ENCODE measurements at regions not wholly inside any gene's neighbourhood (a gene's known extent, or its start where the extent isn't known, plus 50 kb on each side); places are given as distances from the start of the nearest gene placed in this dataset.

DNA sequence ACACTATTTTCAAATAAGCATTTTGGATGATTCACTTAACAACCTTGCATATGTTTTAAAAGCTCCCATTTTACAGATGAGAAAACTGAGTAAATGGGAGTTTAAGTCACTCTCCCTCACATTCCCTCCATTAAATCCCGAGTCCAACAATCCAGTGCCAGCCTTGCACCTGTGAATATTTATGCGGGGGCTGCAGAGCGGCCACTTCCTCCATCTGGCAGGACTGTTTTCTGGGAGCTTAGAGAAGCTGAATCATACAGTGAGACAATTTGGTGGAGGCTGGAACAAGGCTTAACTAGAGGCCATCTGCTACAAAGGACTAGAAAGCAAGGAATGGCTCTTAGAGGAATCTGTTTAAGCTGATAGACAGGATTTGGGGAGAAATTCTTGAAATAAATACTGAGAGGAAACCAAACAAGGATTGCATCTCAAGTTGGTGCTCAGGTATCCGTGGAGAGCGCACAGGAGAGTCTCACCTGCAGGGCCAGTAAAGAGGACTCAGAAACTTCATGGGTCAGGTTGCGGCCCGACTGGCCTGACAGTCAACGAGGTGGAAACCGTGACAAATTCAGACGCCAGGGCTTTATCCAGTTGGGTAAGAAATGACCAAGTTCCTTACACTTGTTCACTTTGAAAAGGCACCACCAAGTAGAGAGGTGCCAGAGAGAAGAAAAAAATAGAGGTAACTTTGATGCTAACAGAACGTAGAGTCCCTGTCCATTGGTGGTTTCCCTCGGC lies 478.5 kb downstream of the QKI start:
- Histone ChIP-seq H3K27ac (ENCODE audit: insufficient read depth, low read length) (no peak overlapping the region), H3K56ac (ENCODE audit: extremely low read depth, insufficient read depth, low read length) (no peak overlapping the region), H4K91ac (ENCODE audit: insufficient read depth, low read depth, low read length) (no peak overlapping the region), H3K4ac (ENCODE audit: low read depth, low read length) (no peak overlapping the region), H2BK20ac (ENCODE audit: low read depth, low read length) (no peak overlapping the region), H3K18ac (ENCODE audit: low read depth, low read length) (no peak overlapping the region), H4K20me1 (ENCODE audit: insufficient read depth, low read length) (no peaks in the 10 kb centered on the region), H2BK120ac (ENCODE audit: low read depth, low read length) (no peak overlapping the region), H2BK5ac (ENCODE audit: low read depth, low read length, poor library complexity, severe bottlenecking) (no peak overlapping the region), H3K27me3 (ENCODE audit: control insufficient read depth, insufficient read depth, low read length) (no peaks in the 10 kb centered on the region; the same call in 1 of the 2 replicates), H3K23ac (ENCODE audit: low read depth, low read length) (no peak overlapping the region), H4K5ac (ENCODE audit: low read depth, low read length) (no peak overlapping the region), H3K9ac (ENCODE audit: low read depth, low read length) (no peak overlapping the region), H3K9me1 (ENCODE audit: insufficient read depth, low read length) (no peaks in the 10 kb centered on the region), H3K9me3 (ENCODE audit: control insufficient read depth, insufficient read depth, low read length) (0 out of 2 replicates have a peak, but pooled peaks cover 3% of the 10 kb centered on the region), H2AK9ac (replicated peaks; ENCODE audit: low read depth, low read length, poor library complexity) (no peak overlapping the region), H3K4me1 (ENCODE audit: control insufficient read depth, insufficient read depth, low read length) (no peaks in the 10 kb centered on the region), H2AK5ac (ENCODE audit: low read depth, low read length) (no peak overlapping the region), H3K14ac (replicated peaks; ENCODE audit: low read depth, low read length) (no peak overlapping the region), H2AFZ (replicated peaks; ENCODE audit: low read length, poor library complexity) (no peak overlapping the region), H3K4me3 (ENCODE audit: insufficient read depth, low read depth, low read length) (no peak overlapping the region), H3K36me3 (ENCODE audit: control insufficient read depth, insufficient read depth, low read length) (no peaks in the 10 kb centered on the region), H4K8ac (ENCODE audit: low read depth in 2 of 2, low read length in 2 of 2) (no peak overlapping the region), H3K4me2 (ENCODE audit: low read depth, low read length) (no peak overlapping the region), H3K79me1 (ENCODE audit: low read depth in 1 of 2, low read length in 2 of 2) (no peaks in the 10 kb centered on the region), H2BK15ac (ENCODE audit: low read depth, low read length) (no peak overlapping the region)
- no peak for TF ChIP-seq MAZ (IDR thresholded peaks at IDR 0.05; ENCODE audit: borderline replicate concordance, low read depth, low read length)
- TF ChIP-seq CEBPB (IDR thresholded peaks at IDR 0.05; ENCODE audit: low read depth, low read length), result no peak
- TF ChIP-seq, protein P1, sequence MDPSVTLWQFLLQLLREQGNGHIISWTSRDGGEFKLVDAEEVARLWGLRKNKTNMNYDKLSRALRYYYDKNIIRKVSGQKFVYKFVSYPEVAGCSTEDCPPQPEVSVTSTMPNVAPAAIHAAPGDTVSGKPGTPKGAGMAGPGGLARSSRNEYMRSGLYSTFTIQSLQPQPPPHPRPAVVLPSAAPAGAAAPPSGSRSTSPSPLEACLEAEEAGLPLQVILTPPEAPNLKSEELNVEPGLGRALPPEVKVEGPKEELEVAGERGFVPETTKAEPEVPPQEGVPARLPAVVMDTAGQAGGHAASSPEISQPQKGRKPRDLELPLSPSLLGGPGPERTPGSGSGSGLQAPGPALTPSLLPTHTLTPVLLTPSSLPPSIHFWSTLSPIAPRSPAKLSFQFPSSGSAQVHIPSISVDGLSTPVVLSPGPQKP (IDR thresholded peaks at IDR 0.05; ENCODE audit: borderline replicate concordance, low read depth, low read length), result no peak
- no peak for TF ChIP-seq RAD21 (IDR thresholded peaks at IDR 0.05; ENCODE audit: low read length)
- TF ChIP-seq POLR2A (IDR thresholded peaks at IDR 0.05; ENCODE audit: low read depth, low read length), result no peak
- no peak for TF ChIP-seq MXI1 (IDR thresholded peaks at IDR 0.05; ENCODE audit: borderline replicate concordance, low read depth, low read length)
- TF ChIP-seq, protein P2, sequence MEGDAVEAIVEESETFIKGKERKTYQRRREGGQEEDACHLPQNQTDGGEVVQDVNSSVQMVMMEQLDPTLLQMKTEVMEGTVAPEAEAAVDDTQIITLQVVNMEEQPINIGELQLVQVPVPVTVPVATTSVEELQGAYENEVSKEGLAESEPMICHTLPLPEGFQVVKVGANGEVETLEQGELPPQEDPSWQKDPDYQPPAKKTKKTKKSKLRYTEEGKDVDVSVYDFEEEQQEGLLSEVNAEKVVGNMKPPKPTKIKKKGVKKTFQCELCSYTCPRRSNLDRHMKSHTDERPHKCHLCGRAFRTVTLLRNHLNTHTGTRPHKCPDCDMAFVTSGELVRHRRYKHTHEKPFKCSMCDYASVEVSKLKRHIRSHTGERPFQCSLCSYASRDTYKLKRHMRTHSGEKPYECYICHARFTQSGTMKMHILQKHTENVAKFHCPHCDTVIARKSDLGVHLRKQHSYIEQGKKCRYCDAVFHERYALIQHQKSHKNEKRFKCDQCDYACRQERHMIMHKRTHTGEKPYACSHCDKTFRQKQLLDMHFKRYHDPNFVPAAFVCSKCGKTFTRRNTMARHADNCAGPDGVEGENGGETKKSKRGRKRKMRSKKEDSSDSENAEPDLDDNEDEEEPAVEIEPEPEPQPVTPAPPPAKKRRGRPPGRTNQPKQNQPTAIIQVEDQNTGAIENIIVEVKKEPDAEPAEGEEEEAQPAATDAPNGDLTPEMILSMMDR (conservative IDR thresholded peaks at IDR 0.05; ENCODE audit: low read depth, low read length), result no peak
- no peak for TF ChIP-seq NFE2L2 (IDR thresholded peaks at IDR 0.05; ENCODE audit: low read depth, low read length)
- no peak for TF ChIP-seq CHD1 (IDR thresholded peaks at IDR 0.05; ENCODE audit: low read depth, low read length)
- no peak for TF ChIP-seq RCOR1 (IDR thresholded peaks at IDR 0.05; ENCODE audit: insufficient replicate concordance, low read length)
- no peak for TF ChIP-seq FOS (IDR thresholded peaks at IDR 0.05; ENCODE audit: low read depth, low read length)
- TF ChIP-seq SMC3 (IDR thresholded peaks at IDR 0.05; ENCODE audit: low read depth, low read length), result no peak
- DNase-seq (no peak), ATAC-seq (ENCODE audit: low read depth) (no peak)
- dilution Hi-C loops (cut with HindIII; ENCODE audit: low sequenced_read_pairs, unreplicated experiment) (no loop called here), intact Hi-C loops (cut with micrococcal nuclease) (no loop called here), in situ Hi-C loops (cut with MboI; ENCODE audit: low sequenced_read_pairs) (no loop called here)
- BruUV-seq (replicated peaks), result no TSS peak
- CTCF ChIA-PET, result no interaction called here
- 90% methylated on average over 2 of the region's 12 CpGs; no CpG with 5 or more reads in 1 of the 2 experiments for WGBS, 2 experiments (ENCODE audit: extremely low coverage in 2 of 2, insufficient read length in 1 of 2)
- POLR2A ChIA-PET (ENCODE audit: unreplicated experiment), result no interaction called here

Measured in IMR-90 (cell line).